Upper lobe of right lung (tissue), 1 donor: ENCODE measurements at regions not wholly inside any gene's neighbourhood (a gene's known extent, or its start where the extent isn't known, plus 50 kb on each side); places are given as distances from the start of the nearest gene placed in this dataset.

Source experiments
- ATAC-seq: fragments of 200-7000 bp; cut with Tn5 transposase; one replicate; pipeline ENCODE4 v1.9.1; 2020; ENCODE audit warnings: mild to moderate bottlenecking, moderate library complexity
- DNase-seq: peaks from one replicate; pipeline ENCODE4 v3.0.0-alpha.2; 2020
- H3K27ac ChIP-seq: fragments of 200-600 bp; one replicate; pipeline ENCODE4 v1.8.0; 2022
- H3K27me3 ChIP-seq: fragments of 200-600 bp; one replicate; pipeline ENCODE4 v1.8.0; 2022; ENCODE audit warnings: mild to moderate bottlenecking
- H3K36me3 ChIP-seq: fragments of 200-600 bp; one replicate; pipeline ENCODE4 v1.8.0; 2022
- H3K4me1 ChIP-seq: fragments of 200-600 bp; one replicate; pipeline ENCODE4 v1.8.0; 2022
- H3K4me3 ChIP-seq: fragments of 200-600 bp; one replicate; pipeline ENCODE4 v1.8.0; 2022; ENCODE audit warnings: mild to moderate bottlenecking
- H3K9me3 ChIP-seq: fragments of 200-600 bp; one replicate; pipeline ENCODE4 v1.8.0; 2022
- intact Hi-C: fragments of 100-400 bp; cut with DNase I; formaldehyde crosslinking; loops from one replicate; pipeline ENCODE4 v1.11.0; 2022
- TF ChIP-seq, protein P1 (sequence below): fragments of 200-600 bp; IDR thresholded peaks from one replicate; pipeline ENCODE4 v1.8.0; 2022; ENCODE audit warnings: antibody characterized with exemption
- donor health status: DM: no; HTN: yes; CAD: no; lungs with severe emphysema.

DNA sequence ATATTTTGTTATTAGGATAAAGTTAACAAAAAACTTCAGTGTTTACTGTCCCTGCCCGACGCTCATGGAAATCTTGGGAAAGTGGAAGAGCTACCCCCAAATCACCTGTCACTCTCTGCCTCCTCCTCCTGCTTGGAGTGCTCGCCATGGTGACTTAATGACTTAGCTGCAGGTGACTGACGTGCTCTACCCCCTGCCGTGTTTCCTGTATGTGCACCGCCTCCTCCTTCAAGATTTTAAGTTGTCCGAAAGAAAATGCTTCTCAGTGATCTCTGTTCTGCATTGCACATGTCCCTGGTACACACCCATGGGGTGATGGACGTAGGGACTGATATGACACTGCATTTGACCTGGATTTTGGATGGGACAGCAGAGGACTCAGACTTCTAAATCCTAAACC lies 338.8 kb upstream of the SHH start:
- intact Hi-C loops: no loop called here
- TF ChIP-seq, protein P1, sequence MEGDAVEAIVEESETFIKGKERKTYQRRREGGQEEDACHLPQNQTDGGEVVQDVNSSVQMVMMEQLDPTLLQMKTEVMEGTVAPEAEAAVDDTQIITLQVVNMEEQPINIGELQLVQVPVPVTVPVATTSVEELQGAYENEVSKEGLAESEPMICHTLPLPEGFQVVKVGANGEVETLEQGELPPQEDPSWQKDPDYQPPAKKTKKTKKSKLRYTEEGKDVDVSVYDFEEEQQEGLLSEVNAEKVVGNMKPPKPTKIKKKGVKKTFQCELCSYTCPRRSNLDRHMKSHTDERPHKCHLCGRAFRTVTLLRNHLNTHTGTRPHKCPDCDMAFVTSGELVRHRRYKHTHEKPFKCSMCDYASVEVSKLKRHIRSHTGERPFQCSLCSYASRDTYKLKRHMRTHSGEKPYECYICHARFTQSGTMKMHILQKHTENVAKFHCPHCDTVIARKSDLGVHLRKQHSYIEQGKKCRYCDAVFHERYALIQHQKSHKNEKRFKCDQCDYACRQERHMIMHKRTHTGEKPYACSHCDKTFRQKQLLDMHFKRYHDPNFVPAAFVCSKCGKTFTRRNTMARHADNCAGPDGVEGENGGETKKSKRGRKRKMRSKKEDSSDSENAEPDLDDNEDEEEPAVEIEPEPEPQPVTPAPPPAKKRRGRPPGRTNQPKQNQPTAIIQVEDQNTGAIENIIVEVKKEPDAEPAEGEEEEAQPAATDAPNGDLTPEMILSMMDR: no peak
- Histone ChIP-seq H3K4me3 (no peak overlapping the region), H3K36me3 (no peaks in the 10 kb centered on the region), H3K9me3 (no peaks in the 10 kb centered on the region), H3K27me3 (no peaks in the 10 kb centered on the region), H3K4me1 (no peaks in the 10 kb centered on the region), H3K27ac (no peak overlapping the region)
- ATAC-seq: peak; percentile 33
- DNase-seq: peak; percentile 27

GRCh38 chr7:156148995-156149394 lies 336.7 kb upstream of the SHH start:
- TF ChIP-seq, protein P1: no peak
- DNase-seq (peak; percentile 18), ATAC-seq (no peak)
- H3K36me3 ChIP-seq: no peaks in the 10 kb centered on the region
- H3K9me3 ChIP-seq: no peaks in the 10 kb centered on the region
- no peaks in the 10 kb centered on the region for H3K4me1 ChIP-seq
- no peak overlapping the region for H3K4me3 ChIP-seq
- no peaks in the 10 kb centered on the region for H3K27me3 ChIP-seq
- no peak overlapping the region for H3K27ac ChIP-seq
- intact Hi-C loops: no loop called here

GRCh38 chr7:156148547-156148946 lies 336.3 kb upstream of the SHH start:
- TF ChIP-seq, protein P1: no peak
- DNase-seq: peak; percentile 33
- ATAC-seq: no peak
- Histone ChIP-seq H3K27me3 (no peaks in the 10 kb centered on the region), H3K27ac (no peak overlapping the region), H3K4me1 (no peaks in the 10 kb centered on the region), H3K4me3 (no peak overlapping the region), H3K9me3 (no peaks in the 10 kb centered on the region), H3K36me3 (no peaks in the 10 kb centered on the region)
- intact Hi-C loops: no loop called here

- no peaks in the 10 kb centered on the region for H3K36me3 ChIP-seq
- H3K27ac ChIP-seq: no peak overlapping the region
- DNase-seq (peak; percentile 39), ATAC-seq (no peak)
- TF ChIP-seq, protein P1: no peak
- no peaks in the 10 kb centered on the region for H3K9me3 ChIP-seq
- no peaks in the 10 kb centered on the region for H3K4me1 ChIP-seq
- H3K27me3 ChIP-seq: no peaks in the 10 kb centered on the region
- H3K4me3 ChIP-seq: no peak overlapping the region
- intact Hi-C loops: no loop called here
Observed at GRCh38 chr7:156147756-156148504, 335.7 kb upstream of the SHH start.

- TF ChIP-seq, protein P1: no peak
- no peaks in the 10 kb centered on the region for H3K27me3 ChIP-seq
- no peak for DNase-seq
- H3K4me1 ChIP-seq: no peaks in the 10 kb centered on the region
- no peaks in the 10 kb centered on the region for H3K36me3 ChIP-seq
- H3K4me3 ChIP-seq: no peak overlapping the region
- ATAC-seq: no peak
- intact Hi-C loops: no loop called here
- no peaks in the 10 kb centered on the region for H3K9me3 ChIP-seq
- no peak overlapping the region for H3K27ac ChIP-seq
Observed at GRCh38 chr7:156147104-156147503, 334.8 kb upstream of the SHH start.

GRCh38 chr7:156145996-156146395 lies 333.7 kb upstream of the SHH start:
- Histone ChIP-seq H3K4me3 (no peak overlapping the region), H3K27ac (no peak overlapping the region), H3K9me3 (no peaks in the 10 kb centered on the region), H3K36me3 (no peaks in the 10 kb centered on the region), H3K27me3 (no peaks in the 10 kb centered on the region), H3K4me1 (no peaks in the 10 kb centered on the region)
- DNase-seq (peak; percentile 34), ATAC-seq (no peak)
- intact Hi-C loops: no loop called here
- TF ChIP-seq, protein P1: no peak
